ENCODE measurements at regions not wholly inside any gene's neighbourhood (a gene's known extent, or its start where the extent isn't known, plus 50 kb on each side); places are given as distances from the start of the nearest gene placed in this dataset.
"Not testable (repeated sequence)": the region's sequence is repeated elsewhere in the genome, so short reads cannot be mapped to it uniquely, and the experiment has no call there.

GRCh38 chr12:27133022-27133590, 50.7 kb upstream of the C12orf71 start:
- Histone ChIP-seq H3K9me3 (no peaks in the 10 kb centered on the region), H3K36me3 (no peaks in the 10 kb centered on the region), H3K27me3 (replicated peaks; ENCODE audit: insufficient read depth) (no peaks in the 10 kb centered on the region), H3K27ac (no peak overlapping the region), H3K4me3 (no peak overlapping the region), H3K4me1 (ENCODE audit: control insufficient read depth in 1 of 2, low read depth in 2 of 2) (no peaks in the 10 kb centered on the region)
- TF ChIP-seq CTCF (IDR thresholded peaks at IDR 0.05) = no peak
- ATAC-seq (ENCODE audit: insufficient number of reproducible peaks, low FRiP score, low read depth) (no peak), DNase-seq (ENCODE audit: low spot score) (no peak)

GRCh38 chr12:27140478-27140969, 58.1 kb upstream of the C12orf71 start:
- peaks cover 8 to 16% of the 10 kb centered on the region in 2 donors for H3K4me1 ChIP-seq (ENCODE audit: control insufficient read depth in 1 of 2, low read depth in 2 of 2)
- TF ChIP-seq CTCF (IDR thresholded peaks at IDR 0.05) = no peak
- H3K4me3 ChIP-seq = no peak overlapping the region
- H3K36me3 ChIP-seq = no peaks in the 10 kb centered on the region
- no peak overlapping the region for H3K27ac ChIP-seq
- H3K27me3 ChIP-seq (replicated peaks; ENCODE audit: insufficient read depth) = no peaks in the 10 kb centered on the region
- DNase-seq (ENCODE audit: low spot score) (no peak), ATAC-seq (ENCODE audit: insufficient number of reproducible peaks, low FRiP score, low read depth) (no peak)
- H3K9me3 ChIP-seq = no peaks in the 10 kb centered on the region

GRCh38 chr12:27142101-27142721, 59.8 kb upstream of the C12orf71 start:
- H3K27ac ChIP-seq = peak overlapping the region in 1 of 2 donors; percentile 45
- no peak overlapping the region for H3K4me3 ChIP-seq
- peaks cover 8 to 16% of the 10 kb centered on the region in 2 donors for H3K4me1 ChIP-seq (ENCODE audit: control insufficient read depth in 1 of 2, low read depth in 2 of 2)
- ATAC-seq (ENCODE audit: insufficient number of reproducible peaks, low FRiP score, low read depth) (peak; percentile 78), DNase-seq (ENCODE audit: low spot score) (peak; percentile 15)
- peak; percentile 83 for TF ChIP-seq CTCF (IDR thresholded peaks at IDR 0.05)
- no peaks in the 10 kb centered on the region for H3K9me3 ChIP-seq
- H3K36me3 ChIP-seq = no peaks in the 10 kb centered on the region
- no peaks in the 10 kb centered on the region for H3K27me3 ChIP-seq (replicated peaks; ENCODE audit: insufficient read depth)

- TF ChIP-seq CTCF (IDR thresholded peaks at IDR 0.05) = no peak
- Histone ChIP-seq H3K4me1 (ENCODE audit: control insufficient read depth in 1 of 2, low read depth in 2 of 2) (peaks cover 8 to 16% of the 10 kb centered on the region in 2 donors), H3K9me3 (no peaks in the 10 kb centered on the region), H3K4me3 (peak overlapping the region; percentile 47), H3K27me3 (replicated peaks; ENCODE audit: insufficient read depth) (no peaks in the 10 kb centered on the region), H3K27ac (no peak overlapping the region), H3K36me3 (no peaks in the 10 kb centered on the region)
- ATAC-seq (ENCODE audit: insufficient number of reproducible peaks, low FRiP score, low read depth) (no peak), DNase-seq (ENCODE audit: low spot score) (no peak)
These were observed 61.1 kb upstream of the C12orf71 start for GRCh38 chr12:27143256-27144069.

- H3K4me3 ChIP-seq; H3K36me3 ChIP-seq; H3K27ac ChIP-seq; ATAC-seq (ENCODE audit: insufficient number of reproducible peaks, low FRiP score, low read depth); DNase-seq (ENCODE audit: low spot score); H3K9me3 ChIP-seq; H3K27me3 ChIP-seq (replicated peaks; ENCODE audit: insufficient read depth): not testable (repeated sequence)
- H3K4me1 ChIP-seq (ENCODE audit: control insufficient read depth in 1 of 2, low read depth in 2 of 2) = peaks cover 8 to 16% of the 10 kb centered on the region in 2 donors
These were observed 63.3 kb upstream of the C12orf71 start for GRCh38 chr12:27145725-27146124.

Data from thoracic aorta (tissue), 2 donors.